Natural killer cell (primary cell): ENCODE measurements at regions not wholly inside any gene's neighbourhood (a gene's known extent, or its start where the extent isn't known, plus 50 kb on each side); places are given as distances from the start of the nearest gene placed in this dataset.

ENCODE experiments used
- ATAC-seq, 3 donors: fragments of 150-1000 bp in 2 of 3; fragments of 200-7000 bp in 1 of 3; cut with Tn5 transposase; 1 replicate in 1 of 3; 2 replicates in 2 of 3; pipeline ENCODE4 v1.10.0; 2021; ENCODE audit warnings: mild to moderate bottlenecking in 2 of 3, moderate library complexity in 2 of 3
- DNase-seq, 2 donors: peaks; one replicate each; pipeline versions ENCODE4 v3.0.0 to v3.0.0-alpha.2; 2013 to 2021; ENCODE audit warnings: mixed read lengths in 1 of 2
- H3K27ac ChIP-seq: one replicate; pipeline ENCODE4 v1.5.1; 2013; ENCODE audit warnings: mild to moderate bottlenecking, low read length
- H3K27me3 ChIP-seq: one replicate; pipeline ENCODE4 v1.6.1; 2013; ENCODE audit warnings: low read length; ENCODE audit not compliant: control insufficient read depth, insufficient read depth
- H3K36me3 ChIP-seq: one replicate; pipeline ENCODE4 v1.6.1; 2013; ENCODE audit warnings: low read length; ENCODE audit not compliant: control insufficient read depth, insufficient read depth
- H3K4me1 ChIP-seq: one replicate; pipeline ENCODE4 v1.6.1; 2013; ENCODE audit warnings: low read length; ENCODE audit not compliant: control insufficient read depth, insufficient read depth
- H3K4me3 ChIP-seq: one replicate; pipeline ENCODE4 v1.5.1; 2013; ENCODE audit warnings: low read length
- H3K9me3 ChIP-seq: one replicate; pipeline ENCODE4 v1.6.1; 2013; ENCODE audit warnings: low read length; ENCODE audit not compliant: control insufficient read depth, insufficient read depth
- H3K27ac Mint-ChIP-seq, 2 donors: one replicate each; pipeline ENCODE4 v1.8.0; 2022; ENCODE audit warnings: mild to moderate bottlenecking in 2 of 2, mixed read lengths in 2 of 2, moderate library complexity in 1 of 2
- H3K27me3 Mint-ChIP-seq, 2 donors: one replicate each; pipeline ENCODE4 v1.8.0; 2022; ENCODE audit warnings: low read depth in 2 of 2, mixed read lengths in 2 of 2
- H3K36me3 Mint-ChIP-seq: one replicate; pipeline ENCODE4 v1.8.0; 2022; ENCODE audit warnings: mixed read lengths
- H3K4me1 Mint-ChIP-seq, 2 donors: one replicate each; pipeline ENCODE4 v1.8.0; 2022; ENCODE audit warnings: mixed read lengths in 2 of 2
- H3K4me3 Mint-ChIP-seq: one replicate; pipeline ENCODE4 v1.8.0; 2022; ENCODE audit warnings: mild to moderate bottlenecking, moderate library complexity, mixed read lengths
- H3K9me3 Mint-ChIP-seq, 2 donors: one replicate each; pipeline ENCODE4 v1.8.0; 2022; ENCODE audit warnings: mixed read lengths in 2 of 2
- CTCF ChIP-seq: fragments of 200-600 bp; IDR thresholded peaks from one replicate; pipeline ENCODE4 v1.8.0; 2022; ENCODE audit warnings: antibody characterized with exemption
- WGBS: methylation state at CpG from one replicate; pipeline ENCODE4 v1.1.7; 2013; ENCODE audit warnings: missing lambda C conversion rate; ENCODE audit not compliant: insufficient coverage; 5-methylcytosine and 5-hydroxymethylcytosine counted together
- intact Hi-C: fragments of 100-400 bp; cut with micrococcal nuclease; formaldehyde crosslinking; loops from one replicate; pipeline ENCODE4 v1.14.2; 2022

GRCh38 chr13:83937579-83937978 is 55.3 kb upstream of the SLITRK1 start:
- DNase-seq (no peak), ATAC-seq (no peak)
- Histone ChIP-seq H3K9me3 (no peaks in the 10 kb centered on the region), H3K36me3 (no peaks in the 10 kb centered on the region), H3K4me1 (no peaks in the 10 kb centered on the region), H3K4me3 (no peak overlapping the region), H3K27ac (no peak overlapping the region), H3K27me3 (no peaks in the 10 kb centered on the region)
- no CpG with 5 or more reads among the region's 1 CpG for WGBS
- no peak for TF ChIP-seq CTCF
- intact Hi-C loops = no loop called here
- Mint-ChIP-seq H3K27ac (no peak overlapping the region), H3K9me3 (peaks cover 0 to 2% of the 10 kb centered on the region in 2 donors), H3K4me1 (no peaks in the 10 kb centered on the region), H3K4me3 (no peak overlapping the region), H3K36me3 (no peaks in the 10 kb centered on the region), H3K27me3 (no peaks in the 10 kb centered on the region)

- 93% methylated on average over 4 of the region's 6 CpGs for WGBS
- Mint-ChIP-seq H3K36me3 (no peaks in the 10 kb centered on the region), H3K27ac (no peak overlapping the region), H3K4me1 (no peaks in the 10 kb centered on the region), H3K27me3 (no peaks in the 10 kb centered on the region), H3K4me3 (no peak overlapping the region), H3K9me3 (peaks cover 4% of the 10 kb centered on the region in 2 donors)
- ATAC-seq = no peak
- TF ChIP-seq CTCF = no peak
- no peaks in the 10 kb centered on the region for H3K4me1 ChIP-seq
- intact Hi-C loops = no loop called here
- H3K9me3 ChIP-seq = no peaks in the 10 kb centered on the region
- no peak overlapping the region for H3K4me3 ChIP-seq
- H3K27ac ChIP-seq = no peak overlapping the region
- no peaks in the 10 kb centered on the region for H3K27me3 ChIP-seq
- DNase-seq = no peak
- no peaks in the 10 kb centered on the region for H3K36me3 ChIP-seq
Observed at GRCh38 chr13:83935566-83935965, 53.3 kb upstream of the SLITRK1 start.
